ENCODE measurements at regions not wholly inside any gene's neighbourhood (a gene's known extent, or its start where the extent isn't known, plus 50 kb on each side); places are given as distances from the start of the nearest gene placed in this dataset.

GRCh38 chr15:95302206-95302605 is 1028.3 kb upstream of the NR2F2 start:
- no peak overlapping the region for H3K4me3 ChIP-seq (ENCODE audit: control insufficient read depth, low read depth, low read length)
- DNase-seq (ENCODE audit: low read depth) = no peak

GRCh38 chr15:95302809-95303208 is 1027.7 kb upstream of the NR2F2 start:
- no peak for TF ChIP-seq CTCF (IDR thresholded peaks at IDR 0.05; ENCODE audit: control insufficient read depth, insufficient read depth, low read depth, low read length, missing control alignments)

More at GRCh38 chr15:95302206-95302605, 1028.3 kb upstream of the NR2F2 start:
- no peak for TF ChIP-seq CTCF (IDR thresholded peaks at IDR 0.05; ENCODE audit: control insufficient read depth, insufficient read depth, low read depth, low read length, missing control alignments)

GRCh38 chr15:95303713-95304112 is 1026.8 kb upstream of the NR2F2 start:
- no peak overlapping the region for H3K4me3 ChIP-seq (ENCODE audit: control insufficient read depth, low read depth, low read length)
- no peak for TF ChIP-seq CTCF (IDR thresholded peaks at IDR 0.05; ENCODE audit: control insufficient read depth, insufficient read depth, low read depth, low read length, missing control alignments)
- no peak for DNase-seq (ENCODE audit: low read depth)

More at GRCh38 chr15:95302809-95303208, 1027.7 kb upstream of the NR2F2 start:
- DNase-seq (ENCODE audit: low read depth) = no peak
- H3K4me3 ChIP-seq (ENCODE audit: control insufficient read depth, low read depth, low read length) = no peak overlapping the region

GRCh38 chr15:95304151-95304946 is 1026.2 kb upstream of the NR2F2 start:
- no peak for DNase-seq (ENCODE audit: low read depth)

GRCh38 chr15:95304947-95305400 is 1025.5 kb upstream of the NR2F2 start:
- no peak for TF ChIP-seq CTCF (IDR thresholded peaks at IDR 0.05; ENCODE audit: control insufficient read depth, insufficient read depth, low read depth, low read length, missing control alignments)
- no peak for DNase-seq (ENCODE audit: low read depth)
- H3K4me3 ChIP-seq (ENCODE audit: control insufficient read depth, low read depth, low read length) = no peak overlapping the region

More at GRCh38 chr15:95304151-95304946, 1026.2 kb upstream of the NR2F2 start:
- TF ChIP-seq CTCF (IDR thresholded peaks at IDR 0.05; ENCODE audit: control insufficient read depth, insufficient read depth, low read depth, low read length, missing control alignments) = no peak
- no peak overlapping the region for H3K4me3 ChIP-seq (ENCODE audit: control insufficient read depth, low read depth, low read length)

GRCh38 chr15:95307115-95307514 is 1023.4 kb upstream of the NR2F2 start:
- DNase-seq (ENCODE audit: low read depth) = no peak
- TF ChIP-seq CTCF (IDR thresholded peaks at IDR 0.05; ENCODE audit: control insufficient read depth, insufficient read depth, low read depth, low read length, missing control alignments) = no peak
- H3K4me3 ChIP-seq (ENCODE audit: control insufficient read depth, low read depth, low read length) = no peak overlapping the region

Measured in AG09309 (cell line).